Prostate gland (tissue), 2 donors: ENCODE measurements at regions not wholly inside any gene's neighbourhood (a gene's known extent, or its start where the extent isn't known, plus 50 kb on each side); places are given as distances from the start of the nearest gene placed in this dataset.

Experiments used
- CTCF ChIP-seq, 4 experiments: fragments of 200-600 bp in 2 of 4; fragments of 450-650 bp in 2 of 4; sonication (generic) in 2 of 4; IDR thresholded peaks; 1 replicate in 3 of 4; 2 replicates in 1 of 4; pipeline ENCODE4 v1.5.1; 2016 to 2019; ENCODE audit warnings: antibody characterized with exemption in 4 of 4, mild to moderate bottlenecking in 2 of 4, moderate library complexity in 2 of 4
- POLR2A ChIP-seq: fragments of 450-650 bp; IDR thresholded peaks from one replicate; pipeline ENCODE4 v1.6.1; 2016; ENCODE audit warnings: antibody characterized with exemption, mild to moderate bottlenecking
- POLR2AphosphoS5 ChIP-seq: sonication (generic); formaldehyde crosslinking; IDR thresholded peaks from one replicate; pipeline ENCODE4 v1.6.1; 2017; ENCODE audit warnings: antibody characterized with exemption

GRCh38 chr3:178072391-178073305, 463.6 kb upstream of the KCNMB2 start:
- TF ChIP-seq CTCF (IDR thresholded peaks at IDR 0.05): no peak
- TF ChIP-seq POLR2A: no peak
- no peak for TF ChIP-seq POLR2AphosphoS5
